Stimulated activated naive B cell treated with anti-CD40 and anti-IgM and Interleukin-4, amounts not matched to agents 10 μg/mL and 1 μg/mL and 100 μg/mL, for 72 hours (primary cell): ENCODE measurements at regions not wholly inside any gene's neighbourhood (a gene's known extent, or its start where the extent isn't known, plus 50 kb on each side); places are given as distances from the start of the nearest gene placed in this dataset.
"Not testable (repeated sequence)": the region's sequence is repeated elsewhere in the genome, so short reads cannot be mapped to it uniquely, and the experiment has no call there.

ENCODE experiments used
- ATAC-seq, 2 donors: fragments of 150-1000 bp; cut with Tn5 transposase; replicated peaks; 2 replicates each; pipeline ENCODE4 v1.10.0; 2021; ENCODE audit warnings: moderate library complexity in 1 of 2
- DNase-seq: peaks from one replicate; pipeline ENCODE4 v3.0.0; 2021
- H3K27ac Mint-ChIP-seq: one replicate; pipeline ENCODE4 v1.8.0; 2022; ENCODE audit warnings: mild to moderate bottlenecking, mixed read lengths
- H3K27me3 Mint-ChIP-seq, 2 donors: one replicate each; pipeline ENCODE4 v1.8.0; 2022; ENCODE audit warnings: mixed read lengths in 2 of 2
- H3K36me3 Mint-ChIP-seq, 2 donors: one replicate each; pipeline ENCODE4 v1.8.0; 2022; ENCODE audit warnings: mixed read lengths in 2 of 2, mild to moderate bottlenecking in 1 of 2
- H3K4me1 Mint-ChIP-seq, 2 donors: one replicate each; pipeline ENCODE4 v1.8.0; 2022; ENCODE audit warnings: mixed read lengths in 2 of 2, mild to moderate bottlenecking in 1 of 2
- H3K4me3 Mint-ChIP-seq, 2 donors: one replicate each; pipeline ENCODE4 v1.8.0; 2022; ENCODE audit warnings: mild to moderate bottlenecking in 2 of 2, mixed read lengths in 2 of 2, moderate library complexity in 1 of 2
- H3K9me3 Mint-ChIP-seq, 2 donors: one replicate each; pipeline ENCODE4 v1.8.0; 2022; ENCODE audit warnings: mixed read lengths in 2 of 2, mild to moderate bottlenecking in 1 of 2

- H3K9me3 Mint-ChIP-seq, result peaks cover 6 to 9% of the 10 kb centered on the region in 2 donors
- no peaks in the 10 kb centered on the region for H3K36me3 Mint-ChIP-seq
- no peak overlapping the region for H3K27ac Mint-ChIP-seq
- no peaks in the 10 kb centered on the region for H3K4me1 Mint-ChIP-seq
- no peak for DNase-seq
- peaks cover 24 to 28% of the 10 kb centered on the region in 2 donors for H3K27me3 Mint-ChIP-seq
- H3K4me3 Mint-ChIP-seq, result no peak overlapping the region
- no peak for ATAC-seq
Observed at GRCh38 chr2:236984046-236984445, 101.6 kb upstream of the COPS8 start.

- H3K4me3 Mint-ChIP-seq, result no peak overlapping the region
- ATAC-seq, result no peak
- H3K4me1 Mint-ChIP-seq, result no peaks in the 10 kb centered on the region
- H3K27ac Mint-ChIP-seq, result no peak overlapping the region
- peaks cover 6 to 9% of the 10 kb centered on the region in 2 donors for H3K9me3 Mint-ChIP-seq
- no peak for DNase-seq
- no peaks in the 10 kb centered on the region for H3K36me3 Mint-ChIP-seq
- peaks cover 19 to 24% of the 10 kb centered on the region in 2 donors for H3K27me3 Mint-ChIP-seq
Observed at GRCh38 chr2:236985761-236986339, 99.8 kb upstream of the COPS8 start.

- ATAC-seq, result no peak
- no peaks in the 10 kb centered on the region for H3K4me1 Mint-ChIP-seq
- no peak for DNase-seq
- peaks cover 6 to 9% of the 10 kb centered on the region in 2 donors for H3K9me3 Mint-ChIP-seq
- no peaks in the 10 kb centered on the region for H3K36me3 Mint-ChIP-seq
- no peak overlapping the region for H3K27ac Mint-ChIP-seq
- peaks cover 13 to 27% of the 10 kb centered on the region in 2 donors for H3K27me3 Mint-ChIP-seq
- no peak overlapping the region for H3K4me3 Mint-ChIP-seq
Observed at GRCh38 chr2:236986524-236987330, 99.0 kb upstream of the COPS8 start.

GRCh38 chr2:236988216-236988615 lies 97.5 kb upstream of the COPS8 start:
- Mint-ChIP-seq H3K4me3 (no peak overlapping the region), H3K9me3 (peaks cover 0 to 9% of the 10 kb centered on the region in 2 donors), H3K27ac (no peak overlapping the region), H3K36me3 (no peaks in the 10 kb centered on the region), H3K4me1 (no peaks in the 10 kb centered on the region), H3K27me3 (peaks cover 19 to 34% of the 10 kb centered on the region in 2 donors)
- ATAC-seq (no peak), DNase-seq (no peak)

- no peak overlapping the region for H3K4me3 Mint-ChIP-seq
- DNase-seq (no peak), ATAC-seq (no peak)
- peaks cover 20 to 34% of the 10 kb centered on the region in 2 donors for H3K27me3 Mint-ChIP-seq
- no peaks in the 10 kb centered on the region for H3K4me1 Mint-ChIP-seq
- peaks cover 0 to 7% of the 10 kb centered on the region in 2 donors for H3K9me3 Mint-ChIP-seq
- no peaks in the 10 kb centered on the region for H3K36me3 Mint-ChIP-seq
- H3K27ac Mint-ChIP-seq, result no peak overlapping the region
Observed at GRCh38 chr2:236988690-236989624, 96.7 kb upstream of the COPS8 start.

GRCh38 chr2:236990552-236990951 lies 95.1 kb upstream of the COPS8 start:
- Mint-ChIP-seq H3K36me3 (no peaks in the 10 kb centered on the region), H3K9me3 (peaks cover 0 to 5% of the 10 kb centered on the region in 2 donors), H3K27me3 (peaks cover 22 to 41% of the 10 kb centered on the region in 2 donors), H3K4me3 (no peak overlapping the region), H3K27ac (no peak overlapping the region), H3K4me1 (no peaks in the 10 kb centered on the region)
- no peak for DNase-seq
- ATAC-seq, result no peak

- ATAC-seq (no peak), DNase-seq (no peak)
- Mint-ChIP-seq H3K36me3 (no peaks in the 10 kb centered on the region), H3K27me3 (peaks cover 22 to 45% of the 10 kb centered on the region in 2 donors), H3K27ac (no peak overlapping the region), H3K9me3 (peaks cover 0 to 3% of the 10 kb centered on the region in 2 donors), H3K4me1 (no peaks in the 10 kb centered on the region), H3K4me3 (no peak overlapping the region)
Observed at GRCh38 chr2:236991874-236992273, 93.8 kb upstream of the COPS8 start.

- H3K4me1 Mint-ChIP-seq, result no peaks in the 10 kb centered on the region
- H3K9me3 Mint-ChIP-seq, result no peaks in the 10 kb centered on the region
- no peaks in the 10 kb centered on the region for H3K36me3 Mint-ChIP-seq
- no peak overlapping the region for H3K4me3 Mint-ChIP-seq
- ATAC-seq (no peak), DNase-seq (no peak)
- no peak overlapping the region for H3K27ac Mint-ChIP-seq
- H3K27me3 Mint-ChIP-seq, result peaks cover 22 to 40% of the 10 kb centered on the region in 2 donors
Observed at GRCh38 chr2:236993286-236993685, 92.4 kb upstream of the COPS8 start.

- no peak for ATAC-seq
- Mint-ChIP-seq H3K4me1 (no peaks in the 10 kb centered on the region), H3K9me3 (no peaks in the 10 kb centered on the region)
Observed at GRCh38 chr2:236994361-236994760, 91.3 kb upstream of the COPS8 start.

GRCh38 chr2:236997069-236997715 lies 88.5 kb upstream of the COPS8 start:
- H3K27me3 Mint-ChIP-seq, result peaks cover 19 to 31% of the 10 kb centered on the region in 2 donors
- no peaks in the 10 kb centered on the region for H3K36me3 Mint-ChIP-seq
- no peaks in the 10 kb centered on the region for H3K4me1 Mint-ChIP-seq
- ATAC-seq, result no peak
- H3K9me3 Mint-ChIP-seq, result no peaks in the 10 kb centered on the region
- H3K4me3 Mint-ChIP-seq, result no peak overlapping the region
- no peak overlapping the region for H3K27ac Mint-ChIP-seq
- DNase-seq, result no peak

More at GRCh38 chr2:236994361-236994760, 91.3 kb upstream of the COPS8 start:
- no peaks in the 10 kb centered on the region for H3K36me3 Mint-ChIP-seq
- H3K4me3 Mint-ChIP-seq, result no peak overlapping the region
- H3K27me3 Mint-ChIP-seq, result peaks cover 21 to 40% of the 10 kb centered on the region in 2 donors
- no peak overlapping the region for H3K27ac Mint-ChIP-seq
- DNase-seq, result no peak

- no peaks in the 10 kb centered on the region for H3K36me3 Mint-ChIP-seq
- ATAC-seq, result no peak
- peaks cover 12 to 26% of the 10 kb centered on the region in 2 donors for H3K27me3 Mint-ChIP-seq
- no peaks in the 10 kb centered on the region for H3K9me3 Mint-ChIP-seq
- no peak overlapping the region for H3K27ac Mint-ChIP-seq
- no peaks in the 10 kb centered on the region for H3K4me1 Mint-ChIP-seq
- no peak for DNase-seq
- no peak overlapping the region for H3K4me3 Mint-ChIP-seq
Observed at GRCh38 chr2:236998236-236998635, 87.5 kb upstream of the COPS8 start.

- Mint-ChIP-seq H3K4me1 (no peaks in the 10 kb centered on the region), H3K4me3 (no peak overlapping the region), H3K27me3 (peaks cover 11 to 27% of the 10 kb centered on the region in 2 donors), H3K36me3 (no peaks in the 10 kb centered on the region), H3K27ac (no peak overlapping the region), H3K9me3 (no peaks in the 10 kb centered on the region)
- ATAC-seq (no peak), DNase-seq (no peak)
Observed at GRCh38 chr2:236998758-236999157, 86.9 kb upstream of the COPS8 start.

GRCh38 chr2:237000481-237000880 lies 85.2 kb upstream of the COPS8 start:
- Mint-ChIP-seq H3K9me3 (no peaks in the 10 kb centered on the region), H3K27ac (no peak overlapping the region), H3K4me1 (no peaks in the 10 kb centered on the region), H3K4me3 (no peak overlapping the region), H3K27me3 (peaks cover 15 to 30% of the 10 kb centered on the region in 2 donors), H3K36me3 (no peaks in the 10 kb centered on the region)
- ATAC-seq (no peak), DNase-seq (no peak)

- not testable (repeated sequence) for H3K9me3 Mint-ChIP-seq, H3K4me1 Mint-ChIP-seq, H3K27ac Mint-ChIP-seq, H3K36me3 Mint-ChIP-seq, ATAC-seq, DNase-seq, H3K4me3 Mint-ChIP-seq
- H3K27me3 Mint-ChIP-seq, result peaks cover 11 to 21% of the 10 kb centered on the region in 2 donors
Observed at GRCh38 chr2:237005341-237005740, 80.3 kb upstream of the COPS8 start.
